NCI-H524 treated with DMSO at 0.1 percent for 48 hours (cell line): ENCODE measurements at regions not wholly inside any gene's neighbourhood (a gene's known extent, or its start where the extent isn't known, plus 50 kb on each side); places are given as distances from the start of the nearest gene placed in this dataset.
A peak's percentile ranks its signal among the peaks of the same experiment; 100 is the strongest.
"Not testable (repeated sequence)": the region's sequence is repeated elsewhere in the genome, so short reads cannot be mapped to it uniquely, and the experiment has no call there.

Experiments
- DNase-seq: peaks from one replicate; lab custom pipeline; 2025; lab: John Stamatoyannopoulos, UW

GRCh38 chr2:57437077-57437476, 609.5 kb upstream of the VRK2 start:
- DNase-seq = no peak

GRCh38 chr2:57440437-57440836, 606.2 kb upstream of the VRK2 start:
- DNase-seq = no peak

- DNase-seq = no peak
Measured at GRCh38 chr2:57443086-57443485, 603.5 kb upstream of the VRK2 start.

- no peak for DNase-seq
Measured at GRCh38 chr2:57443973-57444521, 602.6 kb upstream of the VRK2 start.

GRCh38 chr2:57444752-57445430, 601.7 kb upstream of the VRK2 start:
- no peak for DNase-seq

- DNase-seq = no peak
Measured at GRCh38 chr2:57448816-57449215, 597.8 kb upstream of the VRK2 start.

GRCh38 chr2:57450170-57450569, 596.4 kb upstream of the VRK2 start:
- DNase-seq = no peak

- no peak for DNase-seq
Measured at GRCh38 chr2:57452634-57453033, 594.0 kb upstream of the VRK2 start.

GRCh38 chr2:57453945-57454344, 592.7 kb upstream of the VRK2 start:
- DNase-seq = no peak

GRCh38 chr2:57460396-57461276, 586.0 kb upstream of the VRK2 start:
- no peak for DNase-seq

GRCh38 chr2:57461624-57462023, 585.0 kb upstream of the VRK2 start:
- DNase-seq = no peak

GRCh38 chr2:57465067-57465466, 581.5 kb upstream of the VRK2 start:
- DNase-seq = no peak

- no peak for DNase-seq
Measured at GRCh38 chr2:57465967-57466366, 580.6 kb upstream of the VRK2 start.

- no peak for DNase-seq
Measured at GRCh38 chr2:57475391-57475790, 571.2 kb upstream of the VRK2 start.

GRCh38 chr2:57479981-57480380, 566.6 kb upstream of the VRK2 start:
- no peak for DNase-seq

GRCh38 chr2:57488061-57488460, 558.5 kb upstream of the VRK2 start:
- no peak for DNase-seq

- DNase-seq = no peak
Measured at GRCh38 chr2:57490741-57491140, 555.9 kb upstream of the VRK2 start.

- no peak for DNase-seq
Measured at GRCh38 chr2:57491213-57491612, 555.4 kb upstream of the VRK2 start.

GRCh38 chr2:57493966-57494365, 552.6 kb upstream of the VRK2 start:
- DNase-seq = not testable (repeated sequence)

- DNase-seq = peak; percentile 36
Measured at GRCh38 chr2:57497489-57498096, 549.0 kb upstream of the VRK2 start.

- DNase-seq = no peak
Measured at GRCh38 chr2:57504787-57505186, 541.8 kb upstream of the VRK2 start.

- DNase-seq = no peak
Measured at GRCh38 chr2:57509189-57509588, 537.4 kb upstream of the VRK2 start.

GRCh38 chr2:57510704-57511103, 535.9 kb upstream of the VRK2 start:
- no peak for DNase-seq
